ENCODE measurements at regions not wholly inside any gene's neighbourhood (a gene's known extent, or its start where the extent isn't known, plus 50 kb on each side); places are given as distances from the start of the nearest gene placed in this dataset.

DNA sequence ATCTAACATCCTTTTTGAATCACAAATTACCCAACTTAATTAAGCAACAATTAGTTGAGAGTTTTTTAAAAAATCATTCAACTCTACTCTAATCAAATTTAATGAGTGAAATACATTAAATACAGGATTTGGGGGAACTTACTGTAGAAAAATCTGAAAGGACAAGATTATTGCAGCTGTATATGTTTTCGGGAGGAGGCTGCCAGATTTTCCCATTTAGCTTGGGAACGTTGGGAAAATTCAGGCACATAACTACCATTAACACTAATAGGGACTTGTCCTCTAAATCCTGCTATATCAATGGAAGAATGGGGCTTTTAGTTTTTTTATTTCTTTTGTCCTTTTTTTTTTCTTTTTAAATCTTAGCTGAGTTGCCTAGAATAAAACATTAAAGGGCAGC lies 691.4 kb upstream of the FZD8 start:
- DNase-seq (ENCODE audit: low read depth in 2 of 3, low spot score in 1 of 3) = no peak

GRCh38 chr10:36332926-36333325 lies 690.8 kb upstream of the FZD8 start:
- no peak for DNase-seq (ENCODE audit: low read depth in 2 of 3, low spot score in 1 of 3)

DNA sequence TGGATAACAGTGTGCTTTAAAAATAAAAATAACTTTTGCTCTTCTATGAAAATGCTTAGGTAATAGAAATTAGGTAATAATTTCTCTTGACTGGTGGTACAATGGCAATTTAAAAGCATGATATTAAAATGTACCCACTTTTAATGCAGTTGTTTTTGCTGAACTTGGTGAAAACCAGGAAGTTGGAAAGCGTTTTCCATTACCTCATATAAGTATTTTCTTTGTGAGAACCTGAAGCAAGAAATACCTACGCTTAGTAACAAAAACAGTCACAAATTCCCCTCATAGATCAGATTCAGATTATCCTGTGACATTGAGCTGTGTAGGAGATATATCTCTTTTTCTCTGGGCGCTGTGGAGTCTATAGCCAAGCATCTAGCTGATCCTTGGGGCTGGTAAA lies 689.0 kb upstream of the FZD8 start:
- no peak for DNase-seq (ENCODE audit: low read depth in 2 of 3, low spot score in 1 of 3)

GRCh38 chr10:36325815-36326214 lies 683.7 kb upstream of the FZD8 start:
- DNase-seq (ENCODE audit: low read depth in 2 of 3, low spot score in 1 of 3) = no peak

GRCh38 chr10:36324831-36325230 lies 682.7 kb upstream of the FZD8 start:
- DNase-seq (ENCODE audit: low read depth in 2 of 3, low spot score in 1 of 3) = no peak

DNA sequence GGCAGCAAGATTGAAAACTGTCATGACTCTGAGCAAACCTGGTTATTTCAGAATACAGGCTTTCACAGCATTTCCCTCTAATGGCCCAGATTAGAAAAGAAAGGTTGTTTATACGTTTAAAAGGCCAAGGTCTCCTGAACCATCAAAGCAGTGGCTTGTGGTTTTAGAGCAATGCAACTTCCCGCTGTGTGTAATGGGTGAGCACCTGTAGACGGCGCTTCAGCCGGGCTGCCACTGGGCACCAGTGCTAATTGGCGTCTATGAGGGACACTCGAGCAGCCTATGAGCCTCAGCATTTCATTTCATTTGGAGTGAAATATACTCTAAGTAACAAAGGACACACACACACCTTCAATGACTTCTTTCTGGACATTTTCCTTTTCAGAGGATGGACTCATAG lies 671.0 kb upstream of the FZD8 start:
- DNase-seq (ENCODE audit: low read depth in 2 of 3, low spot score in 1 of 3) = no peak

- no peak for DNase-seq (ENCODE audit: low read depth in 2 of 3, low spot score in 1 of 3)
Observed at GRCh38 chr10:36303896-36304295, 661.8 kb upstream of the FZD8 start.

DNA sequence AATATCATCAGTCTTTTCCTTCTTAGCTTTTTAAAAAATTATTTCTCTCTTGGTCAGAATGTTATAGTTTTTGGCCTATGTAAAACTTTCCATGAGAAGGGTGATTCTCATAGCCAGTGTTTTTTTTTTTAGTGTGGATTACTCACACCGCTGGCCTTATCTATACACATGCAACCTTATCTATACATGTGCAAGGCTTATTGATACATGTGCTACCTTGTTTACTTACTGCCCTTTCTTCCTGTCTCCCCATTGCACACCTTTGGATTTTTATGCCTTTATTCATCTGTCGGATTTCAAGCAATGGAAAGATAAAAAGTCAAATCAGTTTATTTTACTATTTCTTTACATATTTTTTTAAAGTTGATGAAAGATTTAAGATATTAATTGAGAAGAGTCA lies 660.0 kb upstream of the FZD8 start:
- no peak for DNase-seq (ENCODE audit: low read depth in 2 of 3, low spot score in 1 of 3)

- no peak for DNase-seq (ENCODE audit: low read depth in 2 of 3, low spot score in 1 of 3)
Observed at GRCh38 chr10:36301539-36301938, 659.4 kb upstream of the FZD8 start.

DNA sequence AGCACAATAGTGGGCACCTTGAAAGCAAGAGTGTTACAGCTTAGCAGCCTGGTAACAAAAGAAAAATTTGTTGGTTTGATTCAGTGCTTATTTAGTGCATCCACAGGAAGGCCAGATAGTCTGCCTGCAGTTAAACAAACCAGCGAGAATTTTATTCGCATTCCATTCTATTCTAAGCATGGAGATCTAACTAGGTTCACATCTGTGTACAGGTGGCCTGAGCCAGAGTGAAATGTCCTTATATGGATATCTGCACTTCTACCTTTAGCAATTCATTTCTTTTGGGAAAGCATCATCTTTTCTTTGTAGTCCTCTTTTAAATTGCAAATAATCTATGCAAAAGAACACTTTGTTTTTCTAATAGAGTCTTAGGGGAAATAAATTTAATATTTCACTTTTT lies 659.0 kb upstream of the FZD8 start:
- DNase-seq (ENCODE audit: low read depth in 2 of 3, low spot score in 1 of 3) = no peak

- no peak for DNase-seq (ENCODE audit: low read depth in 2 of 3, low spot score in 1 of 3)
Observed at GRCh38 chr10:36283827-36284226, 641.7 kb upstream of the FZD8 start.

DNA sequence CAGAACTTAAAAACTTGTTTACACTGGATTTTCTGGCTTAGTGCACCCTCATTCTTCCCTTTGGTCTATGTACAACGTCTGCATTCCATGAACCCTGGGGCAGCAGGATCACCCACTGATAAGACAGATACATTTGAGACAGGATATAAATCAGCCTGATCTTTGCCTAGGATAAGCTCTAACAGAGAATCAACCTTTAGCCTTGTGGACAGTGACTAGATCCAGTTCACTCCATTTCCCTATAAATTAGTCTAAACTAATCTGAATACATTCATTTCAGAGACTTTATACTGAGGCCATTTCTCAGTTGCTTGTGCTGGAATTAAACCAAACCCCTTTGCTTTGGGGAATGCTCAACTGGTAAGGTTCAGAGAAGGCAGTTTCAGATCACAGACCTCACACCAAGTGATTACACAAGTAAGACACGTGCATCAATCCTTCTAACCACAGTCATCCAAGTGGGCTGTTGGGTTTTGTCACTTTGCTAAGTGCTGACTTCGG lies 639.8 kb upstream of the FZD8 start:
- no peak for DNase-seq (ENCODE audit: low read depth in 2 of 3, low spot score in 1 of 3)

DNA sequence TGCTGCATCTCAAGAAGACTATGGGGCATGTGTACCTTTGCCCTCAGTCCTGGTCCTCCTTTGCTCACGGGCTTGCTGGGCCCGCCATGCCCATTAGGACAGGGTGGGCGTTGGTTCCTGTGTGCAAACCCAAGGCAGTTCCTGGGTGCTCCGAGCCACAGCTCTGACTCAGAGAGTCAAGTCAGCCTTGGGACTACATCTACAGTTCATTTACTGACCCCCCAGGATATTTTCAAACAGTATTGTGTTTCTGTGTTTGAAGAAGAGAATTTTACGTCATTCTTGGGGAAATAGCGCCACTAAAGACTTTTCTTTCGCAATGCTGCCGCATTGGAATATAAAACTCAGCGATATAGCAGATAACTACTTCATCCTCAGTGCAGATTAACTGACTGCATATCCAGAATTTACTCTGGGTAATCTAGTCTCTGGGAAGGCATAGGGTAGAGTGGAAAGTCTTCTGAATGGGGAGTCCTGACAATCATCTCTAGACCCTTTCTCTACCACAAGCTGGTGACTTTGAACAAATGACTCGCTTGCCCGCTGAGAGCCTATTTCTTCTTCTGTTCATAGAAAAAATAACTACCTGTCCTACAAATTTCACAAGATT lies 638.9 kb upstream of the FZD8 start:
- no peak for DNase-seq (ENCODE audit: low read depth in 2 of 3, low spot score in 1 of 3)

GRCh38 chr10:36280321-36280741 lies 638.2 kb upstream of the FZD8 start:
- no peak for DNase-seq (ENCODE audit: low read depth in 2 of 3, low spot score in 1 of 3)

DNA sequence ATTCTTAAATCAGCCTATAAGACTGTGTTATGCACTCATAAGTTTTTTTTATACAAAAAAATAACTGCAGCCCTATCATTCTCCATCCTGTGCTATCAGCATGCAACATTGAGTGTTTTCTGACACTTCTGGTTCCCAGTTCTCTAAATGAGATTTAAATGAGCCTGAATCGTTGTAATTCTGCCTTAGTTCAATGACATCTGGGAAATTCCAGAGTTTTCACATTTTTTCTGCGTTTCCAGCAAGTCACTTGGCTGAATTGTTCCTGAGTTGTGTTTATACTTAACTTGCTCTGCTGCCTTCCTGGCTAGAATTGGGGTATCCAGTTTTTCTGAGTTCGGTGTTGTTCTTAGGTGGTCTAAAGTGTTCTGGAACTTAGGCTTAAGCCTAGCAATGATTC lies 636.1 kb upstream of the FZD8 start:
- no peak for DNase-seq (ENCODE audit: low read depth in 2 of 3, low spot score in 1 of 3)

DNA sequence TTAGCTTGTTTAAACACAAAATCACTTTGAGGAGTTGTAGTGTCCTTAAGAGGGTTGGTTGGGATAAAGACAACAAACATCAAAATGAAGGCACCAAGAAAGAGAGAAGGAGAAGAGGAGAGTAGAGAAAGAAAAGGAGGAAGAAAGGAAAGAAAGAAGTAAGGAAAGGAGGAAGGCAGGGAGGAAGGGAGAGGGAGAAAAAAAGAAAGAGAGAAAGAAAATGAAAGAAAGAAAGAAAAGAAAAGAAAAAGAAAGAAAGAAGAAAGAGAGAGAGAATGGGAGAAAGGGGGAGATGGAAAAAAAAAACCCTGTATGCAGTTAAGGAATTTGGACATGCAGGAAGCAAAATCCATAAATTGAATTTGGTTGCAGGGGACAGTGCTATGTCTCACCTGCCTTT lies 635.4 kb upstream of the FZD8 start:
- DNase-seq (ENCODE audit: low read depth in 2 of 3, low spot score in 1 of 3) = no peak

DNA sequence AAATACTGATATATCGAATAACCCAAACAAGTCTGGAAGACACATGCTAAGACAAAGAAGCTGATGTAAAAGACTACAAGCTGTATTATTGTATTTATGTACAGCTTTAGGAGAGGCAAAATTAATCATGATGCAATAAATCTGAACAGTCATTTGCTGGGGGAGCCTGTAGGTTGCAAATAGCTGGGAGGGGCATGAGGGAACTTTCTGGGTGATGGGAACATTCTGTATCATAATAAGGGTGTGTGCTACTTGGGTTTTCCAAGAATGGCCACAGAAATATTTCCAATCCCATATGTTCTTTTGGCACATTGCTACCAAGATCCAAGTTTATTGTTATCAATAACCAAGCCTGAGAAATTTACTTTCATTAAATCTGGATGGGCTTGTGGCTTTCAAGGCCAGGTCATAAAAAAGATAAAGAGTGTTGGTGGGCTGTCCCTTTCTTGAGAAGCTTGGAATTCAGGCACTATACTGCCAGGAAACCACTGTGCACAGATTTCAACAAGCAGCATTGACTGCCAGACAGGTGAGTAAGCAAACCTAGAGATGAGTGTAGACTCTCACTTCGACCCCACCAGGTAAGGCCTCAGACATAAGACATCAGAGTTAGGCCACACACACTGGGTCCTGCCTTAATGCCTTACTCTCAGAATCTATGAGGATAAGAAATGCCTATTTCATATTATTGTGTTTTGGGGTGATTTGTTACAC lies 629.7 kb upstream of the FZD8 start:
- DNase-seq (ENCODE audit: low read depth in 2 of 3, low spot score in 1 of 3) = no peak

DNA sequence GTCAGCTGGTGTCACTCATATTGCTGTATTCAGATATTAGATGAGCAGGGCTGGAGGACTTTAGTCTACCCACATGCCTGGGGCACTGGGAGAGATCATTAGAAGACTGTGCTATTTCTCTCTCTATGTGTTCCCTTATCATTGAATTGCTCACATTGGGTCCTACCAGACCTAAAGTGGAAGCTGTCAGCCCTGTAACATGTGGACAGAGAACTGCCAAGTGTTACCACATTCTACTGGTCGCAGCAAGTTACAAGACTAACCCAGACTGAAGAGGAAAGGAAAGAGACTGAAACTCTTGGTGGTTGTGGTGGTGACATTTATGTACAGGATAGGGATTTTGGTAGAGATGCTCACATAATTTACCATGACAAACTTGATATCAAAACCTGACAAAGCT lies 627.1 kb upstream of the FZD8 start:
- DNase-seq (ENCODE audit: low read depth in 2 of 3, low spot score in 1 of 3) = no peak

GRCh38 chr10:36266923-36267322 lies 624.8 kb upstream of the FZD8 start:
- DNase-seq (ENCODE audit: low read depth in 2 of 3, low spot score in 1 of 3) = no peak

GRCh38 chr10:36265741-36266140 lies 623.6 kb upstream of the FZD8 start:
- DNase-seq (ENCODE audit: low read depth in 2 of 3, low spot score in 1 of 3) = no peak

- DNase-seq (ENCODE audit: low read depth in 2 of 3, low spot score in 1 of 3) = no peak
Observed at GRCh38 chr10:36263871-36264270, 621.8 kb upstream of the FZD8 start.

DNA sequence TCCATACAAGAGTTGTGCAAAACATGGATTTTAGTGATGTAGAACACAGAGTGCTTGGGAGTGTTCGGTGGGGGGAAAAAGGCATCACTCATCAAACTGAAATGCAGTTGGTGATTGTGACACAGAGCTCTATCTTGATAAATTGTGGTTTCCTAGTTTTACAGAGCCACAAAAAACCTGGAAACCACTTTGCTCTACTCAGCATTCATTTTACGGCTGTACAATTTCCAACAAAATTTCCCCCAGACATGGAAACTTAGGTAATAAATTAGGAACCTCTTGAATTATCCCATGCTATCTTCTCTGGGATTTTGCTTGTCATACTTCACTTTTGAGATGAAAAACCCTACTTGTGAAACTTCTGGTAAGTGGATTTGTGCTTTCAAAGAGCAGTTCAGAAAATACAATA lies 614.9 kb upstream of the FZD8 start:
- no peak for DNase-seq (ENCODE audit: low read depth in 2 of 3, low spot score in 1 of 3)

DNA sequence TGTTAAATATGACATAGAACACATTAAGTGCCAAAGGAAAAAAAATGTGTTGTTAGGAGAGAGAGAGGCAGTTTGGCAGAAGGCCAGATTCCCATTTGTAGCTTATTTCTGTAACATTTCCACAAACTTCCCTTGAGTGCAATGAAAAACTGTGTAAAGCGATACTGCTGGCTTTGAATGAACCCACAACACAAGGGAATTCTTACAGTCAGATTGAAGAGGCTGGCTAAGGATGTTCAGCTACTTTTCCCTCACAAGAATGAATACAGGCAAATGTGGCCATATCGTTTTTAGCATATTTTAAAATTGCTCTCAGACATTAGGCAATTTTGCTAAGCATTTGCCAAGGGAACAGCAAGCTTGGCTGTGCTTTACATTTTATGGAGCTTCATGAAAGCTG lies 614.1 kb upstream of the FZD8 start:
- no peak for DNase-seq (ENCODE audit: low read depth in 2 of 3, low spot score in 1 of 3)
